RWPE2 (cell line): ENCODE measurements at regions not wholly inside any gene's neighbourhood (a gene's known extent, or its start where the extent isn't known, plus 50 kb on each side); places are given as distances from the start of the nearest gene placed in this dataset.

ENCODE experiments used
- ATAC-seq: fragments of 200-7000 bp; cut with Tn5 transposase; 3 replicates; pipeline ENCODE4 v1.9.1; 2021; ENCODE audit warnings: low read depth
- DNase-seq: peaks from one replicate; pipeline ENCODE4 v3.0.0-alpha.2; 2020; ENCODE audit warnings: low spot score
- H3K27ac ChIP-seq: fragments of 450-650 bp; 2 replicates; pipeline ENCODE4 v1.5.1; 2017; ENCODE audit warnings: mild to moderate bottlenecking; ENCODE audit not compliant: poor library complexity, severe bottlenecking
- H3K27me3 ChIP-seq: fragments of 250-450 bp; sonication (Bioruptor Pico); 2 replicates; pipeline ENCODE4 v1.5.1; 2021; ENCODE audit warnings: mild to moderate bottlenecking, moderate library complexity; ENCODE audit not compliant: insufficient read depth, poor library complexity, severe bottlenecking
- H3K36me3 ChIP-seq: fragments of 250-450 bp; sonication (Bioruptor Pico); 2 replicates; pipeline ENCODE4 v1.5.1; 2020; ENCODE audit warnings: low read depth, mild to moderate bottlenecking, moderate library complexity
- H3K4me1 ChIP-seq: fragments of 250-450 bp; sonication (Bioruptor Pico); 2 replicates; pipeline ENCODE4 v1.5.1; 2021; ENCODE audit warnings: mild to moderate bottlenecking, moderate library complexity; ENCODE audit not compliant: insufficient read depth, poor library complexity, severe bottlenecking
- H3K4me3 ChIP-seq: fragments of 250-450 bp; sonication (Bioruptor Pico); 2 replicates; pipeline ENCODE4 v1.5.1; 2021; ENCODE audit warnings: mild to moderate bottlenecking, moderate library complexity; ENCODE audit not compliant: severe bottlenecking
- H3K9me3 ChIP-seq: fragments of 250-450 bp; sonication (Bioruptor Pico); 2 replicates; pipeline ENCODE4 v1.5.1; 2021; ENCODE audit warnings: mild to moderate bottlenecking, moderate library complexity; ENCODE audit not compliant: severe bottlenecking
- CTCF ChIP-seq: fragments of 450-650 bp; IDR thresholded peaks from one replicate; pipeline ENCODE4 v1.5.1; 2017; ENCODE audit warnings: mild to moderate bottlenecking, moderate library complexity; ENCODE audit not compliant: poor library complexity, severe bottlenecking

GRCh38 chr2:554444-554843, 122.8 kb downstream of the TMEM18 start:
- no peaks in the 10 kb centered on the region for H3K9me3 ChIP-seq
- H3K27me3 ChIP-seq = peaks cover 6% of the 10 kb centered on the region

GRCh38 chr2:552906-553305, 124.3 kb downstream of the TMEM18 start:
- H3K27me3 ChIP-seq = no peaks in the 10 kb centered on the region
- no peak for DNase-seq
- TF ChIP-seq CTCF = no peak
- H3K4me3 ChIP-seq = no peak overlapping the region
- no peaks in the 10 kb centered on the region for H3K36me3 ChIP-seq
- no peak for ATAC-seq
- no peaks in the 10 kb centered on the region for H3K9me3 ChIP-seq
- no peak overlapping the region for H3K27ac ChIP-seq
- no peaks in the 10 kb centered on the region for H3K4me1 ChIP-seq

More at GRCh38 chr2:554444-554843, 122.8 kb downstream of the TMEM18 start:
- Histone ChIP-seq H3K4me3 (no peak overlapping the region), H3K4me1 (no peaks in the 10 kb centered on the region), H3K27ac (no peak overlapping the region), H3K36me3 (no peaks in the 10 kb centered on the region)
- ATAC-seq = no peak
- no peak for TF ChIP-seq CTCF
- no peak for DNase-seq

DNA sequence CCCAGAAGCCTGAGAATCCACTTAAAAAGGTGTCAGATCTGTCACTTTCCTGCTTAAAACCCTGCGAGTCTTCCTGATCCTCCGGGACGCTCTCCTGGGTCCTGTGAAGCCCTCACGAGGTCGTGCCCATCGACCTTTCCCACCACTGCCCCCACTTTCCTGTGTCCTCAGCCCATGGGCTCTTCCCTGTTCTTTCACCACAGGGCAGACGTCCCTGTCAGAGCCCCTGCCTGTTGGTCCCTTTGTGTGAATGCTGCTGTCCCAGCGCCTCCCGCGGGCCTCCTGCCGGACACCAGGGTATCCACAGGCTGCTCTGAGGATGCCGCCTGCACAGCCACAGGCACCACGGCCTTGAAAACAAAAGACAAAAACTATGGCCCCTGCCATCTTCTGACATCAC, 125.6 kb downstream of the TMEM18 start:
- no peak overlapping the region for H3K4me3 ChIP-seq
- no peaks in the 10 kb centered on the region for H3K9me3 ChIP-seq
- ATAC-seq (no peak), DNase-seq (no peak)
- H3K4me1 ChIP-seq = no peaks in the 10 kb centered on the region
- no peak overlapping the region for H3K27ac ChIP-seq
- H3K36me3 ChIP-seq = no peaks in the 10 kb centered on the region
- TF ChIP-seq CTCF = no peak
- peaks cover 2% of the 10 kb centered on the region for H3K27me3 ChIP-seq

DNA sequence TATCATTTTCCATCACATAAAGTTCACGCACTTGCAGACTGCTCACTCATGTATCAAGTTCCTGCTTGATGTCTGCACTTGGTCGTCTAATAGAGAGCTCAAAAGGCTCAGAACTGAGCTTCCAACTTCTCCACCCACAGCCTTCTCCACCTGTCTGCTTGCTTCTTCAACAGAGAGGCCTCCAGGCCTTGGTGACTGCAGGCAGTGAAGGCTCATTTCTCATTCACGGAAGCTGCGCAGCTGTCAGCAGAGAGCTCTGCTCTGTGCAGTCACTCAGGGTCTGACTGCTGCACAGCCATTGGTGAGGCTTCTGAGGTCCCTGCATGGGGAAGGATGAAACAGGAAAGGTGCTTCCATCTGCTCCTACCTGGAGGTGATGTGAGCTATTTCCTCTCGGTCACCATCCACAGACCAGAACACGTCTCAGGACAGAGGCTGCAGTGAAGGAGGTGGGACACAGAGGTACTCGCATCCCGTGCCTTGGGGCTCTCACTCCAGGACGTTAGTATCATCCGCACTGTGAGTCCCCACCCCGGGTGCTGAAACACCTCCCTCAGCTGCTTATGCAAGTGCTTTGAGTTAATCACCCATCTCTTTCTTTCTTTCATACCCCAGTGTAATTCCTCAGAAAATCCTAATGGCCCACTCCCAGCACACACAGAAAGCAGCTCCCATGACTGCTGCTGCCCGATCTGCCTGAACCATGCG, 126.2 kb downstream of the TMEM18 start:
- Histone ChIP-seq H3K9me3 (no peaks in the 10 kb centered on the region), H3K4me1 (no peaks in the 10 kb centered on the region), H3K27me3 (peaks cover 8% of the 10 kb centered on the region), H3K27ac (no peak overlapping the region), H3K4me3 (no peak overlapping the region), H3K36me3 (no peaks in the 10 kb centered on the region)
- no peak for TF ChIP-seq CTCF
- ATAC-seq = no peak
- DNase-seq = no peak

DNA sequence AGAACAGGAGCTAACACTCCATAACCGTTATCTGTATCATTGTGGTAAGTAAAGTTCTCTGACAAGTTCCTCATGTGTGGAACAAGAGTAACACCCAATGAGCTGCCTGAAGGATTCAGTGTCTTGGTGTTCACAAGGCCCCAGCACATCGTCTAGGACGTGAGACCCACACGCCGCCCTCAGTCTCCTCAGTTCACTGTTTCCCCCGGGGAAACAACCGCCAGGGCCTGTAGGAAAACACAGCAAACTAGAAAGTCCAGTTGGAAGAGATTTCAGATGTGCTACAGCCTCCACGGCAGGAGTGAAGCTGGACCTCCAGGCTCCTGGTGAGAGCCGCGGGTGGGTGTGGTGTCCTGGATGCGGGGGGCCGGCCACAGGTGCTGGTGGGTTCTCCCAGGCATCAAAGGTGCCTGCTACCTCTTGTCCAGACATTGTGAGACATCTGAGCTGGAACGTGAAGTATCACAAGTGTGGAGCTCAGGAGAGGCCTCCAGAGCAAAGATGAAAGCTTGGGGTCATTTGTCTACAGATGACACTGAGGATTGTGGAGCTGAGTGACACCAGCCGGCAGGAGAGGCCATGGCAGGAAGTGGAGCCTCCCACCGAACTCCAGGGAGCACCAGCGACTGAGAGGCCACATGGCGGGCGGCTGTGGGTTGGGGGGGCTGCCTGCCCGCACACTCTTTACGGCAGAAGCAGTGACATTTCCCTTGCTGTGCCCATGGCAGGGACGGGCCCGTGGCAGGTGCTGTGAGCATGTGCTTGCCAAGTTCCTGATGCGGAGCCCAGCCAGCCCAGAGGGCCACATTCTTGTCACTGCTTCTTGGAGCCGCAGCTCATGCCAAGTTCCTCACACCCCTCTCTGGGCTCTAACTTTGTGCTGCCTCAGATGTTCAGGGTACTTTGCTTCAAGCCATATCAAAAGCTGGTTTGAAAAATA, 131.2 kb downstream of the TMEM18 start:
- H3K4me3 ChIP-seq = no peak overlapping the region
- DNase-seq = no peak
- H3K27ac ChIP-seq = no peak overlapping the region
- no peak for TF ChIP-seq CTCF
- H3K9me3 ChIP-seq = no peaks in the 10 kb centered on the region
- ATAC-seq = no peak
- no peaks in the 10 kb centered on the region for H3K4me1 ChIP-seq
- peaks cover 21% of the 10 kb centered on the region for H3K27me3 ChIP-seq
- H3K36me3 ChIP-seq = no peaks in the 10 kb centered on the region
